ENCODE measurements at regions not wholly inside any gene's neighbourhood (a gene's known extent, or its start where the extent isn't known, plus 50 kb on each side); places are given as distances from the start of the nearest gene placed in this dataset.

DNA sequence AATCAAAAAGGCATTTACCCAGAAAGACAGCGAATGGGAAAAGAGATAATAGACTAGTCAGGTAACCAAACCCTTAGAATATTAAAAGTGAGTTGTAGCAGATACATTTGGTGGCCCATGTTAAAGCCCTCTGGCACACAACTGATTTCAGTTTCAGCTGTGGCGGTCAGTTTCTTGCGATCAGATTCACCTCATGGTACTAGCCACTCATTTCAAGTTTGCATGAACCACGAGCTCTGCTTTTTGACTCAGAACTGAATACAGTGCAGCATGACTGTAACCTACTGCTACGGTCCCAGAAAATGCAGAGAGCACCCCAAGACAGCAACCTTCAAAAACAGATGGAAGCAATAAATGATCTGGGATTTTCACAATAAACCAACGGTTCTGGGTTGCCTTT is 919.1 kb upstream of the PCDH10 start:
- no peaks in the 10 kb centered on the region for H3K27me3 ChIP-seq (ENCODE audit: insufficient read depth, poor library complexity, severe bottlenecking)
- no peak overlapping the region for H3K27ac ChIP-seq (replicated peaks)
- DNase-seq (ENCODE audit: low read depth in 1 of 2, low spot score in 1 of 2) = no peak
- no peak overlapping the region for H3K4me3 ChIP-seq (replicated peaks; ENCODE audit: insufficient read depth, low read length)
- TF ChIP-seq, protein P1, sequence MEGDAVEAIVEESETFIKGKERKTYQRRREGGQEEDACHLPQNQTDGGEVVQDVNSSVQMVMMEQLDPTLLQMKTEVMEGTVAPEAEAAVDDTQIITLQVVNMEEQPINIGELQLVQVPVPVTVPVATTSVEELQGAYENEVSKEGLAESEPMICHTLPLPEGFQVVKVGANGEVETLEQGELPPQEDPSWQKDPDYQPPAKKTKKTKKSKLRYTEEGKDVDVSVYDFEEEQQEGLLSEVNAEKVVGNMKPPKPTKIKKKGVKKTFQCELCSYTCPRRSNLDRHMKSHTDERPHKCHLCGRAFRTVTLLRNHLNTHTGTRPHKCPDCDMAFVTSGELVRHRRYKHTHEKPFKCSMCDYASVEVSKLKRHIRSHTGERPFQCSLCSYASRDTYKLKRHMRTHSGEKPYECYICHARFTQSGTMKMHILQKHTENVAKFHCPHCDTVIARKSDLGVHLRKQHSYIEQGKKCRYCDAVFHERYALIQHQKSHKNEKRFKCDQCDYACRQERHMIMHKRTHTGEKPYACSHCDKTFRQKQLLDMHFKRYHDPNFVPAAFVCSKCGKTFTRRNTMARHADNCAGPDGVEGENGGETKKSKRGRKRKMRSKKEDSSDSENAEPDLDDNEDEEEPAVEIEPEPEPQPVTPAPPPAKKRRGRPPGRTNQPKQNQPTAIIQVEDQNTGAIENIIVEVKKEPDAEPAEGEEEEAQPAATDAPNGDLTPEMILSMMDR (IDR thresholded peaks at IDR 0.05; ENCODE audit: insufficient read depth, low read length) = no peak
- no peak for TF ChIP-seq GABPA (IDR thresholded peaks at IDR 0.05; ENCODE audit: low read depth)
- TF ChIP-seq SPI1 (IDR thresholded peaks at IDR 0.05; ENCODE audit: borderline replicate concordance, low read depth) = no peak
- TF ChIP-seq POLR2AphosphoS5 (IDR thresholded peaks at IDR 0.05; ENCODE audit: low read depth) = no peak
- TF ChIP-seq, protein P2, sequence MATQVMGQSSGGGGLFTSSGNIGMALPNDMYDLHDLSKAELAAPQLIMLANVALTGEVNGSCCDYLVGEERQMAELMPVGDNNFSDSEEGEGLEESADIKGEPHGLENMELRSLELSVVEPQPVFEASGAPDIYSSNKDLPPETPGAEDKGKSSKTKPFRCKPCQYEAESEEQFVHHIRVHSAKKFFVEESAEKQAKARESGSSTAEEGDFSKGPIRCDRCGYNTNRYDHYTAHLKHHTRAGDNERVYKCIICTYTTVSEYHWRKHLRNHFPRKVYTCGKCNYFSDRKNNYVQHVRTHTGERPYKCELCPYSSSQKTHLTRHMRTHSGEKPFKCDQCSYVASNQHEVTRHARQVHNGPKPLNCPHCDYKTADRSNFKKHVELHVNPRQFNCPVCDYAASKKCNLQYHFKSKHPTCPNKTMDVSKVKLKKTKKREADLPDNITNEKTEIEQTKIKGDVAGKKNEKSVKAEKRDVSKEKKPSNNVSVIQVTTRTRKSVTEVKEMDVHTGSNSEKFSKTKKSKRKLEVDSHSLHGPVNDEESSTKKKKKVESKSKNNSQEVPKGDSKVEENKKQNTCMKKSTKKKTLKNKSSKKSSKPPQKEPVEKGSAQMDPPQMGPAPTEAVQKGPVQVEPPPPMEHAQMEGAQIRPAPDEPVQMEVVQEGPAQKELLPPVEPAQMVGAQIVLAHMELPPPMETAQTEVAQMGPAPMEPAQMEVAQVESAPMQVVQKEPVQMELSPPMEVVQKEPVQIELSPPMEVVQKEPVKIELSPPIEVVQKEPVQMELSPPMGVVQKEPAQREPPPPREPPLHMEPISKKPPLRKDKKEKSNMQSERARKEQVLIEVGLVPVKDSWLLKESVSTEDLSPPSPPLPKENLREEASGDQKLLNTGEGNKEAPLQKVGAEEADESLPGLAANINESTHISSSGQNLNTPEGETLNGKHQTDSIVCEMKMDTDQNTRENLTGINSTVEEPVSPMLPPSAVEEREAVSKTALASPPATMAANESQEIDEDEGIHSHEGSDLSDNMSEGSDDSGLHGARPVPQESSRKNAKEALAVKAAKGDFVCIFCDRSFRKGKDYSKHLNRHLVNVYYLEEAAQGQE (IDR thresholded peaks at IDR 0.05; ENCODE audit: insufficient replicate concordance, low read depth) = no peak

DNA sequence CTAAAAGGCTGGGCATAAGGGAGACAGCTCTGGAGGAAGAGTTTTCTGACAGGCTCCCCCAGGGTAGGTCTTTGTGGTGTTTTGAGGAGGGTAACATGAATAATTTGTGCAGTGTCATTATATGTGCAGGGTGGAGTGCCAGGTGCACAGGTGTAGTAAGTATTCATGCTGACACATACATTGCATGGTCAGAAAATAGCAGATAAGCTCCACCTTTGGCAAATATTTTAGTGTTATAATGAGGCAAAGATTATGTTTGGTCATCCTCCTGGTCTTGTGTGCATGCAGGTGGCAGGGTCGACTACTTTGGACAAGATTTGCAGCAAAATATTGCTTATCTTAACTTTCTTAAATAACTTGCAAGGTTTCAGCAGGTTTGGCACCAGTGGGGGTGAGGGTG is 910.4 kb upstream of the PCDH10 start:
- no peak for TF ChIP-seq SPI1 (IDR thresholded peaks at IDR 0.05; ENCODE audit: borderline replicate concordance, low read depth)
- TF ChIP-seq, protein P2 (IDR thresholded peaks at IDR 0.05; ENCODE audit: insufficient replicate concordance, low read depth) = no peak
- TF ChIP-seq POLR2AphosphoS5 (IDR thresholded peaks at IDR 0.05; ENCODE audit: low read depth) = no peak
- TF ChIP-seq, protein P1 (IDR thresholded peaks at IDR 0.05; ENCODE audit: insufficient read depth, low read length) = no peak
- TF ChIP-seq GABPA (IDR thresholded peaks at IDR 0.05; ENCODE audit: low read depth) = no peak
- DNase-seq (ENCODE audit: low read depth in 1 of 2, low spot score in 1 of 2) = no peak
- Histone ChIP-seq H3K4me3 (replicated peaks; ENCODE audit: insufficient read depth, low read length) (no peak overlapping the region), H3K27ac (replicated peaks) (no peak overlapping the region), H3K27me3 (ENCODE audit: insufficient read depth, poor library complexity, severe bottlenecking) (no peaks in the 10 kb centered on the region)

DNA sequence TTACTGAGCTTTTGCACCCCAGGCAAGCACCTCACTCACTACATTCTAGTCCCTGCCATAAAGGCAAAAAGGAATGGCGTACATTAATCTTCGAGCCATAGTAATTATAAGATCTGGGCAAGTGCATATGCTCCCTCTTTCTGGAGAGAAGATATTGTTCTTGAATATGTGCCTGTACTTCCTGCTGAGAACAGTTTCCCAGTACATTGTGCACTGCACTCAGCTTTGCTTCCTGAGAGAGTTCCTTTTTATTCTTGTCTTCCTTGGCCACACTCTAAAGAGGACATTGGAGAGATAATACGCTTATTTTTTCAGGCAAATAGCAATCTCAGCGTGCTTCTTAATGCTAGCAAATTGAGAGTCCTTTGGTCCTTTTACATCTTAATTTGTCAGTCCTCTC is 909.0 kb upstream of the PCDH10 start:
- no peak for DNase-seq (ENCODE audit: low read depth in 1 of 2, low spot score in 1 of 2)
- Histone ChIP-seq H3K27ac (replicated peaks) (no peak overlapping the region), H3K27me3 (ENCODE audit: insufficient read depth, poor library complexity, severe bottlenecking) (no peaks in the 10 kb centered on the region), H3K4me3 (replicated peaks; ENCODE audit: insufficient read depth, low read length) (no peak overlapping the region)
- TF ChIP-seq, protein P2 (IDR thresholded peaks at IDR 0.05; ENCODE audit: insufficient replicate concordance, low read depth) = no peak
- TF ChIP-seq SPI1 (IDR thresholded peaks at IDR 0.05; ENCODE audit: borderline replicate concordance, low read depth) (no peak), GABPA (IDR thresholded peaks at IDR 0.05; ENCODE audit: low read depth) (no peak)
